Keratinocyte (primary cell): ENCODE measurements at regions not wholly inside any gene's neighbourhood (a gene's known extent, or its start where the extent isn't known, plus 50 kb on each side); places are given as distances from the start of the nearest gene placed in this dataset.

Source experiments
- DNase-seq: peaks from one replicate; pipeline ENCODE4 v3.0.0-alpha.2; 2011; ENCODE audit warnings: low read depth, missing footprints, low spot score
- FAIRE-seq: peaks from 2 replicates; lab custom pipeline; 2011; peaks lifted over from hg19 to GRCh38; lab: Jason Lieb, UNC
- H2AFZ ChIP-seq: 2 replicates; pipeline ENCODE4 v1.6.0; 2012; ENCODE audit warnings: low read length, control low read depth, inconsistent platforms; ENCODE audit not compliant: control insufficient read depth
- H3K27ac ChIP-seq: 2 replicates; pipeline ENCODE4 v1.5.1; 2011; ENCODE audit warnings: low read length; ENCODE audit not compliant: control insufficient read depth, insufficient read depth
- H3K27me3 ChIP-seq: 3 replicates; pipeline ENCODE4 v1.6.0; 2011; ENCODE audit warnings: low read length; ENCODE audit not compliant: control insufficient read depth, insufficient read depth; ENCODE audit errors: extremely low read depth
- H3K36me3 ChIP-seq, 2 experiments: 2 replicates in 1 of 2; 3 replicates in 1 of 2; pipeline ENCODE4 v1.5.1; 2011; ENCODE audit warnings: low read length in 2 of 2, mild to moderate bottlenecking in 1 of 2; ENCODE audit not compliant: control insufficient read depth in 2 of 2, insufficient read depth in 2 of 2; ENCODE audit errors: extremely low read depth in 1 of 2
- H3K4me1 ChIP-seq: 3 replicates; pipeline ENCODE4 v1.5.1; 2011; ENCODE audit warnings: low read length; ENCODE audit not compliant: control insufficient read depth, insufficient read depth; ENCODE audit errors: extremely low read depth
- H3K4me2 ChIP-seq: 3 replicates; pipeline ENCODE4 v1.6.0; 2011; ENCODE audit warnings: low read depth, low read length; ENCODE audit not compliant: control insufficient read depth, insufficient read depth; ENCODE audit errors: extremely low read depth
- H3K4me3 ChIP-seq, 3 experiments: fragments of 200-600 bp in 1 of 3; sonication (generic) in 1 of 3; 2 replicates in 2 of 3; 3 replicates in 1 of 3; pipeline ENCODE4 v1.5.1; 2011 to 2016; ENCODE audit warnings: low read length in 3 of 3, mild to moderate bottlenecking in 3 of 3, control low read depth in 2 of 3, inconsistent platforms in 1 of 3, low read depth in 1 of 3, mixed read lengths in 1 of 3, mixed run types in 1 of 3, moderate library complexity in 1 of 3; ENCODE audit not compliant: control insufficient read depth in 2 of 3, insufficient read depth in 2 of 3; ENCODE audit errors: extremely low read depth in 1 of 3
- H3K79me2 ChIP-seq: 2 replicates; pipeline ENCODE4 v1.6.0; 2012; ENCODE audit warnings: low read length; ENCODE audit not compliant: control insufficient read depth, insufficient read depth
- H3K9ac ChIP-seq: 3 replicates; pipeline ENCODE4 v1.6.0; 2011; ENCODE audit warnings: low read length; ENCODE audit not compliant: control insufficient read depth, insufficient read depth; ENCODE audit errors: extremely low read depth
- H3K9me1 ChIP-seq: 3 replicates; pipeline ENCODE4 v1.6.0; 2011; ENCODE audit warnings: low read length; ENCODE audit not compliant: control insufficient read depth, insufficient read depth; ENCODE audit errors: extremely low read depth
- H3K9me3 ChIP-seq: 2 replicates; pipeline ENCODE4 v1.5.1; 2012; ENCODE audit warnings: low read depth, low read length; ENCODE audit not compliant: control insufficient read depth
- H4K20me1 ChIP-seq: 3 replicates; pipeline ENCODE4 v1.6.0; 2011; ENCODE audit warnings: low read length; ENCODE audit not compliant: control insufficient read depth, insufficient read depth; ENCODE audit errors: extremely low read depth
- CTCF ChIP-seq, 3 experiments: IDR thresholded peaks in 1 of 3; conservative IDR thresholded peaks in 1 of 3; optimal IDR thresholded peaks in 1 of 3; 2 replicates in 2 of 3; 3 replicates in 1 of 3; pipeline versions ENCODE3 to v1.5.1; 2011; ENCODE audit warnings: low read length in 3 of 3, mild to moderate bottlenecking in 3 of 3, moderate library complexity in 2 of 3, control low read depth in 1 of 3, inconsistent platforms in 1 of 3; ENCODE audit not compliant: insufficient read depth in 2 of 3; ENCODE audit errors: extremely low read depth in 1 of 3
- EZH2 ChIP-seq: IDR thresholded peaks from one replicate; pipeline ENCODE4 v1.6.1; 2012; ENCODE audit warnings: inconsistent platforms, mild to moderate bottlenecking, low read length, moderate library complexity
- dilution Hi-C: fragments of 300-500 bp; cut with MboI; formaldehyde crosslinking; loops from one replicate; pipeline ENCODE4 v1.7.0; 2020; ENCODE audit warnings: low sequenced_read_pairs; ENCODE audit not compliant: extremely low pct_ligation_motif_present

DNA sequence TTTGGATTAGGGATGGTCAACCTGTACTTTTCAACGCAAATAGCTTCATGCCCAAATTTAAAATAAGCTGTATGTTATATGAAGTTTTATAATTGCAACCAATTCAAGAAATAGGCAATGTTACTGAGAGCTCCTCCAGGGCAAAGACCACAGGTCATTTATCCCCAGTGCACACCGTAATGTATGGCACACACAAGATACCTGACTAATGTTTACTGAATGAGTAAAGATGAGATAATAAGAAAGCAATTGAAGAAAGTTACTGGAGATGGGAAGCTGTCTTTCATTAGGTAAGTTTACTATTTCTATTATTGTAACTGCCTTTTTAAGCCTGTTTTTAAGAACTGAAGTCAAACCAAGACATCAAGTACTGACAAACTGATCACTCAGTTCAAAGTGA is 184.5 kb upstream of the VRK2 start:
- H3K9ac ChIP-seq = no peak overlapping the region
- no peak overlapping the region for H3K4me2 ChIP-seq
- no peak for FAIRE-seq

GRCh38 chr2:57862727-57863126 is 183.9 kb upstream of the VRK2 start:
- Histone ChIP-seq H3K4me1 (no peaks in the 10 kb centered on the region), H3K27ac (no peak overlapping the region), H3K9ac (no peak overlapping the region), H3K36me3 (no peaks in the 10 kb centered on the region), H3K4me2 (no peak overlapping the region), H3K9me1 (no peaks in the 10 kb centered on the region), H3K79me2 (no peaks in the 10 kb centered on the region), H4K20me1 (no peaks in the 10 kb centered on the region), H3K9me3 (no peaks in the 10 kb centered on the region), H3K4me3 (no peak overlapping the region), H2AFZ (no peak overlapping the region), H3K27me3 (no peaks in the 10 kb centered on the region)
- FAIRE-seq = no peak
- DNase-seq = no peak
- TF ChIP-seq CTCF (optimal IDR thresholded peaks at IDR 0.05 in 1 of 3, IDR thresholded peaks at IDR 0.05 in 1 of 3, conservative IDR thresholded peaks at IDR 0.05 in 1 of 3; ENCODE audit: extremely low read depth in 1 of 3, insufficient read depth in 2 of 3, low read length in 3 of 3) = no peak
- TF ChIP-seq EZH2 = no peak
- dilution Hi-C loops = no loop called here

More for the DNA sequence above, 184.5 kb upstream of the VRK2 start:
- H3K4me1 ChIP-seq = no peaks in the 10 kb centered on the region
- H3K4me3 ChIP-seq = no peak overlapping the region
- no peaks in the 10 kb centered on the region for H3K9me3 ChIP-seq
- no peaks in the 10 kb centered on the region for H3K36me3 ChIP-seq
- no peaks in the 10 kb centered on the region for H3K27me3 ChIP-seq
- no peaks in the 10 kb centered on the region for H3K9me1 ChIP-seq
- no peak overlapping the region for H3K27ac ChIP-seq
- no peak for DNase-seq
- no peak overlapping the region for H2AFZ ChIP-seq
- no peaks in the 10 kb centered on the region for H3K79me2 ChIP-seq
- H4K20me1 ChIP-seq = no peaks in the 10 kb centered on the region
- TF ChIP-seq EZH2 = no peak
- dilution Hi-C loops = no loop called here

DNA sequence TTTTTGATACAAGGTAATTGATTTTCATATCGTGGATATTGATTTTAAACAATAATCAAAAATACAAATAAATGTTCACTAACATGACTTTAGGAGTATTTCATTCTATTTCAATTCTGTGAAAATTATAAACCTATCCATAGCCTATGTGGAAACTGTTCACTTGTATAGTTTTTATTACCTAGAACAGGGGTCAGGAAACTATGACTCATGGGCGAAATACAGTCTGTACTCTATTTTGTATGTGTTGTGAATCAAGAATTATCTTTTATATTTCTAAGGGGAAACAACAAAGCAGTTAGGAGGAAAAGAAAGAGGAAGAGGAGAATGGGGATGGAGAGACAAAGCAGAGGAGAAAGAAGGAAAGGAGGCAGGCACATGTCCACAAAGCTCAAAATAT is 181.7 kb upstream of the VRK2 start:
- dilution Hi-C loops = no loop called here
- H3K27ac ChIP-seq = no peak overlapping the region
- no peak for DNase-seq
- no peaks in the 10 kb centered on the region for H3K27me3 ChIP-seq
- H3K9me1 ChIP-seq = no peaks in the 10 kb centered on the region
- H3K4me1 ChIP-seq = no peaks in the 10 kb centered on the region
- no peak for FAIRE-seq
- no peak overlapping the region for H3K9ac ChIP-seq
- H4K20me1 ChIP-seq = no peaks in the 10 kb centered on the region
- no peaks in the 10 kb centered on the region for H3K79me2 ChIP-seq
- H3K4me2 ChIP-seq = no peak overlapping the region
- no peak overlapping the region for H3K4me3 ChIP-seq
- H3K9me3 ChIP-seq = no peaks in the 10 kb centered on the region
- TF ChIP-seq CTCF (optimal IDR thresholded peaks at IDR 0.05 in 1 of 3, IDR thresholded peaks at IDR 0.05 in 1 of 3, conservative IDR thresholded peaks at IDR 0.05 in 1 of 3; ENCODE audit: extremely low read depth in 1 of 3, insufficient read depth in 2 of 3, low read length in 3 of 3) (no peak), EZH2 (no peak)
- H3K36me3 ChIP-seq = no peaks in the 10 kb centered on the region
- H2AFZ ChIP-seq = no peak overlapping the region
